GM23338 (cell line): ENCODE measurements at regions not wholly inside any gene's neighbourhood (a gene's known extent, or its start where the extent isn't known, plus 50 kb on each side); places are given as distances from the start of the nearest gene placed in this dataset.

Experiments used
- ATAC-seq: fragments of 200-7000 bp; cut with Tn5 transposase; 3 replicates; pipeline ENCODE4 v1.9.1; 2020
- DNase-seq: peaks from one replicate; pipeline ENCODE4 v3.0.0-alpha.2; 2015; ENCODE audit warnings: low spot score
- H2AFZ ChIP-seq: fragments of 200-600 bp; sonication (generic); 2 replicates; pipeline ENCODE4 v1.8.0; 2016; ENCODE audit warnings: antibody characterized with exemption, mild to moderate bottlenecking, moderate library complexity
- H3F3A ChIP-seq: fragments of 200-600 bp; sonication (generic); replicated peaks from 2 replicates; pipeline ENCODE4 v1.8.0; 2017; ENCODE audit warnings: antibody characterized with exemption, mixed run types, low read depth
- H3K27ac ChIP-seq: fragments of 200-600 bp; sonication (generic); 2 replicates; pipeline ENCODE4 v1.6.1; 2016; ENCODE audit warnings: low read depth
- H3K27me3 ChIP-seq: fragments of 200-600 bp; sonication (generic); 2 replicates; pipeline ENCODE4 v1.8.0; 2016; ENCODE audit warnings: mild to moderate bottlenecking, mixed run types, moderate library complexity; ENCODE audit not compliant: insufficient read depth
- H3K36me3 ChIP-seq: fragments of 200-600 bp; sonication (generic); 2 replicates; pipeline ENCODE4 v1.8.0; 2016; ENCODE audit warnings: mild to moderate bottlenecking; ENCODE audit not compliant: insufficient read depth
- H3K4me1 ChIP-seq: fragments of 200-600 bp; sonication (generic); 2 replicates; pipeline ENCODE4 v1.8.0; 2016; ENCODE audit warnings: mild to moderate bottlenecking, moderate library complexity; ENCODE audit not compliant: insufficient read depth
- H3K4me2 ChIP-seq: fragments of 200-600 bp; sonication (generic); 2 replicates; pipeline ENCODE4 v1.7.1; 2017; ENCODE audit warnings: mixed run types
- H3K4me3 ChIP-seq: fragments of 200-600 bp; sonication (generic); 2 replicates; pipeline ENCODE4 v1.6.1; 2016; ENCODE audit warnings: mixed run types
- H3K79me2 ChIP-seq: fragments of 200-600 bp; sonication (generic); replicated peaks from 2 replicates; pipeline ENCODE4 v1.8.0; 2017; ENCODE audit warnings: mild to moderate bottlenecking; ENCODE audit not compliant: insufficient read depth
- H3K9me2 ChIP-seq: fragments of 200-600 bp; sonication (generic); 2 replicates; pipeline ENCODE4 v1.8.0; 2017; ENCODE audit not compliant: insufficient read depth
- H4K20me1 ChIP-seq: fragments of 200-600 bp; sonication (generic); replicated peaks from 2 replicates; pipeline ENCODE4 v1.8.0; 2017; ENCODE audit warnings: mild to moderate bottlenecking; ENCODE audit not compliant: insufficient read depth
- H3K27ac Mint-ChIP-seq: 2 replicates; pipeline ENCODE4 v1.8.0; 2020; ENCODE audit warnings: inconsistent platforms, mild to moderate bottlenecking, moderate library complexity, mixed read lengths
- H3K27me3 Mint-ChIP-seq: 3 replicates; pipeline ENCODE4 v1.8.0; 2022; ENCODE audit warnings: low read depth, mild to moderate bottlenecking, moderate library complexity, mixed read lengths, inconsistent platforms; ENCODE audit not compliant: insufficient read depth, poor library complexity
- H3K36me3 Mint-ChIP-seq: 3 replicates; pipeline ENCODE4 v1.8.0; 2021; ENCODE audit warnings: low read depth, mild to moderate bottlenecking, inconsistent platforms, moderate library complexity, mixed read lengths
- H3K4me1 Mint-ChIP-seq: 3 replicates; pipeline ENCODE4 v1.8.0; 2020; ENCODE audit warnings: mild to moderate bottlenecking, inconsistent platforms, mixed read lengths
- H3K4me3 Mint-ChIP-seq: 3 replicates; pipeline ENCODE4 v1.8.0; 2021; ENCODE audit warnings: moderate library complexity, mild to moderate bottlenecking, inconsistent platforms, mixed read lengths
- H3K9me3 Mint-ChIP-seq: 3 replicates; pipeline ENCODE4 v1.8.0; 2020; ENCODE audit warnings: moderate library complexity, mild to moderate bottlenecking, inconsistent platforms, mixed read lengths
- CREB1 ChIP-seq: fragments of 250-450 bp; sonication (Bioruptor Pico); IDR thresholded peaks from 2 replicates; pipeline ENCODE4 v1.5.0; 2020; ENCODE audit warnings: low read depth, mild to moderate bottlenecking, moderate library complexity
- EZH2 ChIP-seq: fragments of 200-600 bp; sonication (generic); IDR thresholded peaks from one replicate; pipeline ENCODE4 v1.8.0; 2017; ENCODE audit warnings: antibody characterized with exemption, mild to moderate bottlenecking, low read depth; ENCODE audit not compliant: unreplicated experiment
- EZH2phosphoT487 ChIP-seq: fragments of 200-600 bp; sonication (generic); IDR thresholded peaks from one replicate; pipeline ENCODE4 v1.8.1; 2018; ENCODE audit warnings: antibody characterized with exemption; ENCODE audit not compliant: unreplicated experiment
- JUNB ChIP-seq: IDR thresholded peaks from one replicate; pipeline ENCODE4 v1.6.1; 2016; ENCODE audit warnings: antibody characterized with exemption; ENCODE audit not compliant: unreplicated experiment
- NANOG ChIP-seq: IDR thresholded peaks from 2 replicates; pipeline ENCODE4 v1.6.1; 2016; ENCODE audit warnings: antibody characterized with exemption, borderline replicate concordance
- POLR2AphosphoS5 ChIP-seq: IDR thresholded peaks from 2 replicates; pipeline ENCODE4 v1.6.1; 2016; ENCODE audit warnings: antibody characterized with exemption, low read depth
- REST ChIP-seq: IDR thresholded peaks from one replicate; pipeline ENCODE4 v1.6.1; 2018; ENCODE audit warnings: antibody characterized with exemption; ENCODE audit not compliant: unreplicated experiment
- STAT1 ChIP-seq: IDR thresholded peaks from one replicate; pipeline ENCODE4 v1.6.1; 2016; ENCODE audit warnings: antibody characterized with exemption; ENCODE audit not compliant: unreplicated experiment
- ZNF114 ChIP-seq: fragments of 250-450 bp; sonication (Bioruptor Pico); IDR thresholded peaks from 2 replicates; pipeline ENCODE4 v1.5.0; 2020; ENCODE audit warnings: mild to moderate bottlenecking, moderate library complexity
- ZNF331 ChIP-seq: fragments of 250-450 bp; sonication (Bioruptor Pico); IDR thresholded peaks from 2 replicates; pipeline ENCODE4 v1.5.0; 2020; ENCODE audit warnings: low read depth, mild to moderate bottlenecking, moderate library complexity
- ZNF462 ChIP-seq: fragments of 250-450 bp; sonication (Bioruptor Pico); IDR thresholded peaks from 2 replicates; pipeline ENCODE4 v1.5.0; 2020; ENCODE audit warnings: mild to moderate bottlenecking, moderate library complexity
- TF ChIP-seq, protein P1 (sequence below): IDR thresholded peaks from 2 replicates; pipeline ENCODE4 v1.6.1; 2016; ENCODE audit warnings: antibody characterized with exemption
- TF ChIP-seq, protein P2 (sequence below), 2 experiments: fragments of 200-600 bp in 1 of 2; sonication (generic) in 1 of 2; conservative IDR thresholded peaks; 2 replicates each; pipeline versions ENCODE4 v1.5.1 to v1.6.1; 2016 to 2017; ENCODE audit warnings: antibody characterized with exemption in 2 of 2, low read depth in 2 of 2, mild to moderate bottlenecking in 2 of 2, moderate library complexity in 1 of 2

- H3K27ac Mint-ChIP-seq = no peak overlapping the region
- H3F3A ChIP-seq = no peaks in the 10 kb centered on the region
- H3K4me1 ChIP-seq = no peaks in the 10 kb centered on the region
- H4K20me1 ChIP-seq = no peaks in the 10 kb centered on the region
- H3K4me3 ChIP-seq = no peak overlapping the region
- no peak overlapping the region for H3K4me3 Mint-ChIP-seq
- DNase-seq = no peak
- H3K4me2 ChIP-seq = no peak overlapping the region
- H3K27ac ChIP-seq = no peak overlapping the region
- H3K79me2 ChIP-seq = no peaks in the 10 kb centered on the region
- no peaks in the 10 kb centered on the region for H3K4me1 Mint-ChIP-seq
- H2AFZ ChIP-seq = no peak overlapping the region
- TF ChIP-seq POLR2AphosphoS5 = no peak
- no peak for TF ChIP-seq NANOG
- TF ChIP-seq ZNF462 (CRISPR knock-in tag) = no peak
- TF ChIP-seq CREB1 (CRISPR knock-in tag) = no peak
- no peak for TF ChIP-seq REST
- TF ChIP-seq ZNF114 (CRISPR knock-in tag) = no peak
- TF ChIP-seq ZNF331 (CRISPR knock-in tag) = no peak
- TF ChIP-seq STAT1 = no peak
- TF ChIP-seq EZH2 = no peak
- no peak for TF ChIP-seq EZH2phosphoT487
- no peak for TF ChIP-seq JUNB
- TF ChIP-seq, protein P1, sequence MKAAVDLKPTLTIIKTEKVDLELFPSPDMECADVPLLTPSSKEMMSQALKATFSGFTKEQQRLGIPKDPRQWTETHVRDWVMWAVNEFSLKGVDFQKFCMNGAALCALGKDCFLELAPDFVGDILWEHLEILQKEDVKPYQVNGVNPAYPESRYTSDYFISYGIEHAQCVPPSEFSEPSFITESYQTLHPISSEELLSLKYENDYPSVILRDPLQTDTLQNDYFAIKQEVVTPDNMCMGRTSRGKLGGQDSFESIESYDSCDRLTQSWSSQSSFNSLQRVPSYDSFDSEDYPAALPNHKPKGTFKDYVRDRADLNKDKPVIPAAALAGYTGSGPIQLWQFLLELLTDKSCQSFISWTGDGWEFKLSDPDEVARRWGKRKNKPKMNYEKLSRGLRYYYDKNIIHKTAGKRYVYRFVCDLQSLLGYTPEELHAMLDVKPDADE = no peak
- TF ChIP-seq, protein P2, sequence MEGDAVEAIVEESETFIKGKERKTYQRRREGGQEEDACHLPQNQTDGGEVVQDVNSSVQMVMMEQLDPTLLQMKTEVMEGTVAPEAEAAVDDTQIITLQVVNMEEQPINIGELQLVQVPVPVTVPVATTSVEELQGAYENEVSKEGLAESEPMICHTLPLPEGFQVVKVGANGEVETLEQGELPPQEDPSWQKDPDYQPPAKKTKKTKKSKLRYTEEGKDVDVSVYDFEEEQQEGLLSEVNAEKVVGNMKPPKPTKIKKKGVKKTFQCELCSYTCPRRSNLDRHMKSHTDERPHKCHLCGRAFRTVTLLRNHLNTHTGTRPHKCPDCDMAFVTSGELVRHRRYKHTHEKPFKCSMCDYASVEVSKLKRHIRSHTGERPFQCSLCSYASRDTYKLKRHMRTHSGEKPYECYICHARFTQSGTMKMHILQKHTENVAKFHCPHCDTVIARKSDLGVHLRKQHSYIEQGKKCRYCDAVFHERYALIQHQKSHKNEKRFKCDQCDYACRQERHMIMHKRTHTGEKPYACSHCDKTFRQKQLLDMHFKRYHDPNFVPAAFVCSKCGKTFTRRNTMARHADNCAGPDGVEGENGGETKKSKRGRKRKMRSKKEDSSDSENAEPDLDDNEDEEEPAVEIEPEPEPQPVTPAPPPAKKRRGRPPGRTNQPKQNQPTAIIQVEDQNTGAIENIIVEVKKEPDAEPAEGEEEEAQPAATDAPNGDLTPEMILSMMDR (conservative IDR thresholded peaks at IDR 0.05; ENCODE audit: low read depth in 2 of 2) = no peak
- H3K36me3 ChIP-seq = no peaks in the 10 kb centered on the region
- no peaks in the 10 kb centered on the region for H3K27me3 ChIP-seq
- H3K36me3 Mint-ChIP-seq = no peaks in the 10 kb centered on the region
- no peaks in the 10 kb centered on the region for H3K9me2 ChIP-seq
- no peaks in the 10 kb centered on the region for H3K27me3 Mint-ChIP-seq
- H3K9me3 Mint-ChIP-seq = no peaks in the 10 kb centered on the region; the same call in 2 of the 3 replicates
- no peak for ATAC-seq
These were observed 552.2 kb upstream of the RIOK2 start for GRCh38 chr5:97735209-97735608.
